HG03521 (cell line): ENCODE measurements at regions not wholly inside any gene's neighbourhood (a gene's known extent, or its start where the extent isn't known, plus 50 kb on each side); places are given as distances from the start of the nearest gene placed in this dataset.

Source experiments
- ATAC-seq: cut with Tn5 transposase; IDR thresholded peaks from one replicate; pipeline ENCODE4 v1.9.1; 2021; ENCODE audit warnings: mild to moderate bottlenecking, moderate library complexity; ENCODE audit not compliant: unreplicated experiment

DNA sequence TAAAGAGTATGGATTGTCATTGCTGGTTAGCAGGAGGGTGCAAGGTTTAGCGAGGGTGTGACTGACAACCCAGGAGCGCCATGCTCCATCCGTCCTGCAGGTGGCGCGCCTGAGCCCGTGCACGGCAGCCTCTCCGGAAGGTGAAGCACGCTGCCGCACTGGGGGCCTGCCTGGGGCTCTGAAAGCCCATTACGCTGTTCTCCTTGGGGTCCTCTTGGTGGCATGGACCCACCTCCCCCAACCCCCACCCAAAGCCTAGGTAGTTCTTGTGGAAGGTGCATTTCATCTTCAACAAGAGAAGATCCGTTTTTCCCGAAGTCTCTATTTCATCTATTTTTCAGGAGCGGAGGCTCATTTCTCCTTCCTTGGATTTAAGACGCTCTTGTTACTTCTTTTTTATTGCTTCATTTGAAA is 197.4 kb upstream of the KCNG1 start:
- ATAC-seq: no peak

DNA sequence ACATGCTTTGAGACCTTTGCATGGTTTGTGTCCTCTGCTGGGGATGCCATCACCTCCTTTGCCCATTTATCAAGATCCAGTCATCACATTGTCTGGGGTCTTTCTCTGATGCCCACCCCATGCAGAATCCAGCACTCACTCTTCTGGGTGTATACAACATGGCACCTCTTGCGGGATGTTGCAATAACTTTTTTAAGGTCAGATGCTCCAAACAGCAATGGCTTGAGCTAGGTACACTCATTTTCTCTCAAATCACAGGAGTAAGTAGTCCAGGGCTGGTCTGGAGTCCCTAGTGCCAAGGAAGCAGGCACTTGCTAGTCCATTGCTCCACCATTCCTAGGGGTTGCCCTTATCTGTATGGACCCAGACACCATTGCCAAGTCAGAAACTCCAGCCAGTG is 196.6 kb upstream of the KCNG1 start:
- ATAC-seq: no peak

DNA sequence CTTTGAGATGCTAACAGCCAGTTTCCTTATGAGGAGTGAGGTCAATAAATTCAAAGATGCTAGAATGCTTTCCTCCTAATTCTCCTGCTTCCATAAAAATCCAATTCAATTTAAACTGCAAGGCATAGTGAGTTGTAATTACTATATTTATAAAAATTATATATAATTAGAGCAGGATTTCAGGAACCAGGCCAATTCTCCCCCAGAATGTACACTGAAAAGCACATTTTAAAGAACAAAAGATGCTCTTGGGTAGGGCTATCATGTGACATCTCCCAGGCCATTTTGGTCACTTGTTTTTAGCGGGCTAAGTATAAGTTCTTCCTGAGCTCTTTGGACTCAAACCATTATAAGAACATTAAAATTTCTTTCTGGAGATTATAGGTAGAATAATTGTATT is 195.7 kb upstream of the KCNG1 start:
- ATAC-seq: no peak

DNA sequence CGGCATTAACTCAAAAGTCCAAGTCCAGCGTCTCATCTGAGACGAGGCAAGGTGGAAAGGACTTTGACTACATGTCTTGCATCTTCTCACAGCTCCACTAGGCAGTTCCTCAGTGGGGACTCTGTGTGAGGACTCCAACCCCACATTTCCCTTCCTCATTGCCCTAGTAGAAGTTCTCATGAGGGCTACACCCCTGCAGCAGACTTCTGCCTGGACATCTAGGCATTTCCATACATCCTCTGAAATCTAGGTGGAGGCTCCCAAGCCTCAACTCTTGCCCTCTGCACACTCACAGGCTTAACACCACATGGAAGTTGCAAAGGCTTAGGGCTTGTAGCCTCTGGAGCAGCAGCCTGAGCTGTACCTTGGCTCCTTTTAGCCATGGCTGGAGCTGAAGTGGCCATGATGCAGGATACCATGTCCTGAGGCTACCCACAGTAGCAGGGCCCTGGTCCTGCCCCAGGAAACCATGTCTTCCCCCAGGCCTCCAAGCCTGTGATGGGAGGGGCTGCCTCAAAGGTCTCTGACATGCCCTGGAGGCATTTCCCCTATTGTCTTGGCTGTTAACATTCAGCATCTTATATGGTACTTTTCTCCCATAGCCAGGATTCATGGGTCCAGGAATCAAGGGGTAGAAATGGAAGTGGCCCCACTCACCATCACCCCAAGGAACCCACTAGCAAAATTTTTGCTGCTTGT is 194.6 kb upstream of the KCNG1 start:
- ATAC-seq: no peak

DNA sequence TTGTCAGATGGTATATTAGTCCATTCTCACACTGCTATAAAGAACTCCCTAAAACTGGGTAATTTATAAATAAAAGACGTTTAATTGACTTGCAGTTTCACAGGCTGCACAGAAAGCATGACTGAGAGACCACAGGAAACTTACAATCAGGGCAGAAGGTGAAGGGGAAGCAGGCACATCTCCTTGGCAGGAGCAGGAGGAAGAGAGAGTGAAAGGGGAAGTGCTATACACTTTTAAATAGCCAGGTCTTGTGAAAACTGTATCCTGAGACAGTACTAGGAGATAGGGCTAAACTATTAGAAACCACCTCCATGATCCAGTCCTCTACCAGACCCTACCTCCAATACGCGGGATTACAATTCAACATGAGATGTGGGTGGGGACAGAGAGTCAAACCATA is 193.9 kb upstream of the KCNG1 start:
- ATAC-seq: no peak

DNA sequence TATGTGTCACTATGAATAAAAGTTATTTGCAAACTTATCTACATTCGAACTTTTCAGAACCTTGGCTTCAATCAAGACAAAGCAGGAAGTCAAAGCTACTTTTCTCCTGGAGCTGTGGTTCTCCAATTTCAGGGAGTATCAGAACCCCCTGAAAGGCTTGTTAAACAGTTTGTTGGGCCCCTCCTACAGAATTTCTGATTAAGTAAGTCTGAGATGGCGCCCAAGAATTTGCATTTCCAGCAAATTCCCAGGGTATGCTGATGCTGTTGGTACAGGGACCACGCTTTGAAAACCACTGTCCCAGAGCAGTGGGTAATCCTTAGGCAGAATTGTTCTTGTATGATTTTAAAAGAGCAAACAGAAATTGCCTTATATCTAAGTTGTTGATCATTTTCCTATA is 189.9 kb upstream of the KCNG1 start:
- ATAC-seq: no peak

DNA sequence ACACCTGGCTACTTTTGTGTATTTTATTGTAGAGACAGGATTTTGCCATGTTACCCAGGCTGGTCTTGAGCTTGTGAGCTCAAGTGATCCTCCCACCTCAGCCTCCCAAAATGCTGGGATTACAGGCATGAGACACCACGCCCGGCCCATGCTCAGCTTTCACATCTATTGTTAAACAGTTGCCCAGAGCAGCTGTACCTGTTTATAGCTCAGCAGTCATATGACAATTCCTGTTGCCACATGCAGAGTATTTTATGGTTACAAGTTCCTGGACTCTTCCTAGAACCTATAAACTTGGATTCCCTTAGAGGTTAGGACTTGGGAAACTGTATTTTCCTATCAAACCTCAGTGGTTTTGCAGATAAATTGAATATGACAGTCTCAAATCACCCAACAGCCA is 188.3 kb upstream of the KCNG1 start:
- ATAC-seq: no peak

DNA sequence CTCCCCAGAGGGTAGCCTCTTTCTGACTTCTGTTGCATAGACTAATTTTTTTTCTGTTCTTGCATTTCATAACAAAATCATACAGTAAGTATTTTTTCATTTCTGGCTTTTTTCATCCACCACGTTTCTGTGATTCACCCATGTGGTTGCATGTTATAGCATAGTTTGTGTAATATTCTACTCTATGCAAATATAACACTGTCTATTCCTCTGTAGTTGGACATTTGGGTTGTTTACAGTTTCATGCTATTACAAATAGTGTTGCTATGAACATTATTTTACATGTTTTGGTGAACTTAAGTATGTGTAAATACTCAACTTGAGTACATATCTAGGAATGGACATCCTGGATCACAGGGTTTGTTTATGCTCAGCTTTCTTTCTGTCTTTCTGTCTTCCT is 187.2 kb upstream of the KCNG1 start:
- no peak for ATAC-seq

DNA sequence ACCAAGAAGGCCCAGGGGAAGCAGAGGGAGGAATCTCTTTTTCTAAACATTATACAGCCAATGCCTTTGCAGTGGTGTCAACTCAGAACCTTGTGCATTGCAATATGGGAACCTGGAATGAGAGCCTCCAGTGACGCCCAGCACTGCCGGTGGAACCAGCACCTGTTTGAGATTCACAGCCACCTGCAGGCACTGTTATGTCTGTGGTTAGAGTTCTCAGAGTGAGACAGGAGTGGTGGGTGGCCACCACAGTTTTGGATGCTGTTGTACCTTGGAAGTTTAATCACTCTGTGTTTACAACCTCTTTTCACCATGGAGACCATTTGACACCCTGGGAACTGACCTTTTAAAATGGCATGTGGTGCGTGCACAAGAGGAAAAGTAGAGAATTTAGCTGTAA is 185.3 kb upstream of the KCNG1 start:
- ATAC-seq: no peak

DNA sequence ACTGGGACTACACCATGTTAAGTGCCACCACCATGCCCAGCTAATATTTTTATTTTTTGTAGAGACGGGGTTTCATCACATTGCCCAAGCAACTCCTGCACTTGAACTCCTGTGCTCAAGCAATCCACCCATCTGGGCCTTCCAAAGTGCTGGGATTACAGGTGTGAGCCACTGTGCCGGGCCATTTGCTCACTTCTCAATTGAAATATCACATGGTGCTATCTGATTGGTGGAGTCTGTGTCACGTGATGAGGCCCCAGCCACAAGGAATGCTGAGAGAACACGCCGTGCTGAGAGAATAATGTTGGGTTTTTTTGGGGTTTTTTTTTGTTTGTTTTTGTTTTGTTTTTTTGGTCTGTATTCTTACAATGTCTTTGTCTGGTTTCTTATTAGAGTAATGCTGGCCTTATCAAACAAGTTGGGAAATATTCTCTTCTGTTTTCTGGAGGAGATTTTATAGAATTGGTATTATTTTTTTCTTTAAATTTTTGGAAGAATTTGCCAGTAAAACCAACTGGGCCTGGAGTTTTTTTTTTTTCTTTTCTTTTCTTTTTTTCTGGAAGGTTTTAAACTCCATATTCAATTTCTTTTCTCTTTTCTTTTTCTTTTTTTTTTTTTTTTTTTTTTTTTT is 183.2 kb upstream of the KCNG1 start:
- no peak for ATAC-seq

DNA sequence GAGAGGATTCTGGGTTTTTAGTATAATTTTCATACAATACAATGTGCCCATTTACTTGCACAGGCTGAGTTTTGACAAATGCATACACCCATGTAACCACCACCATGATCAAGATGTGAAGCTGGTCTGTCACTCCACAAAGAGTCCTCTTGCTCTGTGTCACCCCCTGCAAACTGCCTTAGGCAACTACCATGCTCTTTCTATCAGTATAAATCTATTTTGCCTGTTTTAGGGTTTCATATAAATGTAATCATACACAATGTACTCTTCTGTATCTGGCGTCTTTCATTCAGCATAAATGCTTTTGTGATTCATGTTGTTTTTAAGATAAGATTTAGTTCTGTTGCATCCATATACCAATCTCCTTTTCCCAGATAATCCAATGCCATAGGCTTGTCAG is 181.9 kb upstream of the KCNG1 start:
- no peak for ATAC-seq

DNA sequence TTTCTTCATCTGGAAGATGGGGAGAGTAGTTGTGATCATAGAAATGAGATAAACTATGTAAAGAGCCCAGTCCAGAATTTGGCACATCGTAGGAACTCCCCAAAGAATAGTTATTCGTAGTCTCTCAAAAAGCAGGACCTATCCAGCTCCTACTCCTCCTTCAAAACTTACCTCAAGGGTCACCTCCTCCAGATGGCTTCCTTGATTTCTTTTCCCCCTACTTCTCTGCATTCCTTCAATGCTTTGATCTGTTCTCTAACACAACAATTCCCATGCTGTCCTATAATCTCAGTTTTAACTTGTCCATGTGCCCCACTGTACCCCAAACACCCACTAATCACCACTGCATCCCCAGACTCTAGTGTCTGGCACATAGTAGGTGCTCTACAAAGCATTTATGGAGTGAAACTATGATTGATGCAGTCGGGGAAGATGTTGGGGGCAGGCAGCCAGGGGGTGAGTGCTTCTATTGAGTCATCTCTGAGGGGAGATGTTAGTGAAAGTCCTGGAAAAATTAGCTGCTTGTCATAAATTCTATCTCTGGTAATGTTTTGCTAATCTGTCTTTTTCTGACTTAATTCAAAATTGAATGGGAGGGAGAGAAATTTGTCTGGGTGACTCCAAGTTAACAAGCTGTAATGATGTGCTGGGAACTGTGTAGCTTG is 181.3 kb upstream of the KCNG1 start:
- ATAC-seq: no peak

DNA sequence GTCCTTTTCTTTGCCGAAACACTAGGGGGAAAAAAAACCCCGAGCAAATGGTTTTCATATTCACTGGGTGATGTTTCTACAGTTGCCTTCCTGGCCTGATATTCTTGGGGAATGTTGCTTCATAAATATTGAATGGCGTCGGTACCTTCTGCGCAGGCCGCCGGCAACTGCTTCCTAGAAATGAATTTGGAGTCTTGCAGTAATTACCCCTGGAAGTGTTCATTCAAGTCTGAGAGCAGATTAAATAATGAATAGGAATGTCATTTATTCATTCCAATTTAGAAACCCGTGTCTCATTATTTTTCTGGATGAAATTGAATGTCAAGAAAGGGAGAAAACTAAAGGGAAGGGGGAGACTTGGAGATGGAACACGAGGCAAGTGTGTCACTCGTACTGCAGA is 179.4 kb upstream of the KCNG1 start:
- ATAC-seq: no peak

DNA sequence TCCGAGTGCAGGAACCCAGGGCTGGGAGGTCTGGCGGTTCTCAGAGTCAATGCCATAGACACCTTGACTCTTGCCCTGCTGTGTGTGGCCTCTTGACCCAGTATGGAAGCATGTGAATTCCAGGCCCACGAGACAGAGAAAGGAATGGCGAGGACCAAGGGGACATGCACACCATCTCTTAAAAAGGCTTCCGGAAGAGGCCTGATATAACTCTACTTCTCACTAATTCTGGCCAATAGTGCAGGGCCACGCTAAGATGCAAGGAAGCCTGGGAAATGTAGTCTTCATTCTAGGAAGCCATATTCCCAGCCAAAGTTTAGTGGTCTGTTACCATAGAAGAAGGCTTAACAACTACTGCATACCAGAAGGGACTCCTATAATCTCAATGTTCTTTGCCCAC is 177.0 kb upstream of the KCNG1 start:
- no peak for ATAC-seq

DNA sequence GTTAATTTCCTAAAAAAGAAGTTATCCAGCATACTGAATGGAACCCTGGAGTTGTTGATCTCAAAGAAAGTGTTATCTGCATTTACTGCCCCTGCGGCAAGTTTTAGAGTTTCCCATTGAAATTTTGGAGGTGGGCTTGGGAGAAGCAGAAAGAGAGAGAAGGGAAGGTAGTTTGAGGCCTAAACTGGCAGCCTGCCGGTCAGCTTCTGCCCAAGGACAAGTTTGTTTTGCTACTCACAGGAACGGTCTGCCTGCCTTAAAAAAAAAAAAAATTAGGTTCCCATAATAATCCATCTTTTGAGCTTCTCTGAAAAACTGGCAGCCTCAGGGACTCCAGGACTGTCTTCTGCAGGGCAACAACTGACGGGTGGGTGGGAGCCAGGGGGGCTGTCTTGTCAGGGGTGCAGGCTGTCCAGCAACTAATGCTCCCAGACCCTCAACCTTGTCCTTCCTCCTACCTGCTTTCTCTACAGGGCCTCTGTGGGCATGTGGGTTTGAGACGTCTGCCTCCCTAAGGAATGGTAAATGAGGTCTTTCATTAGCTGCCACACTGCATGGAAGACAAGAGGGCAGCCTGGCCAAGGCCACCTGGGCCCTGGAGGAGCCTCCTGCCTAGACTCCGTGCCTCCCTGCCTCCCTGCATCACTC is 176.1 kb upstream of the KCNG1 start:
- no peak for ATAC-seq

DNA sequence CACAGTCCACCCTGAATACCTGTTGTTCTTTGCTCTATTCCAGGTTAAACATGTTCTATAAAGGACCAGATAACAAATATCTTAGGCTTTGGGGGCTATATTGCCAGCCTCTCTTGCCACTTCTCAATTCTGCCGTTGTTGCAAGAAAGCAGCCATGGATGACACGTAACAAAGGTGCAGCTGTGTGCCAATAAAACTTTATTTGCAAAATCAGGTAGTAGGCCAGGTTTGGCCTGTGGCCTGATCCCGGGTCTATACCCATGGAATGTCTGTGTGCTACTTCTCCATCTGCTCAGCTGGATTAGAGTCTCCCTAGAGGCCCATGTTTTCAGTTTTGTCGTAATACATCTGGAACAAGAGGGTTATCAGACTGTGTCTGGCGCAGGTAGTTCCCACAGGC is 175.3 kb upstream of the KCNG1 start:
- ATAC-seq: no peak

DNA sequence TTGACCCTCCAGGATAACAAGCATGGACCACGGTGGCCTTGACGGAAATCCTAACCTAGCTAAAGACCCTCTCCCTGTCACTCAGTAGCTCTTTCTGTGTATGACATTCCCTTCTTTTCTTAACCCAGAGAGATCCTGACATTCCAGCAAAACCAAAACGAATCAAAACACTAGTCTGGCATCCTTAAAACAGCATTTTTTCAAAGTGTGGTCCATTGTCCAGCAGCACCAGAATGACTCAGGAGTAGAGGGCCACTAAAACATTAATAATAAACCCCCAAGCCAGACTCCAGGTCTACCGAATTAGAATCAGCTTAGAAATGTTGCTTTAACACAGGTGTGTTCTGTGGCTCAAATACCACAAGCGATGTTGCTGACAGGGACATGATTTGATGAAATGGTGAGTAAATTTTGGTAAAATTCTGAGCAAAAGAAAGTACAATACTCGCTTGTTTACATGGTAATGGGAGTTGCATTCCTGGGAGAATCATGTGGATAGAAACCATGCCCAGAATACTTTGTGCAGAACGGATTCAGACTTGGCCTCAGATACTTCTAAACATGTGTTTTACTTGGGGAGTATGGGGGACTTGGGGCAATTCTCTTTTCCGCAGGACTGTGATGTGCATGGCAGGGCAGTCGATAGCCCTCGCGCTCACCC is 174.2 kb upstream of the KCNG1 start:
- no peak for ATAC-seq

DNA sequence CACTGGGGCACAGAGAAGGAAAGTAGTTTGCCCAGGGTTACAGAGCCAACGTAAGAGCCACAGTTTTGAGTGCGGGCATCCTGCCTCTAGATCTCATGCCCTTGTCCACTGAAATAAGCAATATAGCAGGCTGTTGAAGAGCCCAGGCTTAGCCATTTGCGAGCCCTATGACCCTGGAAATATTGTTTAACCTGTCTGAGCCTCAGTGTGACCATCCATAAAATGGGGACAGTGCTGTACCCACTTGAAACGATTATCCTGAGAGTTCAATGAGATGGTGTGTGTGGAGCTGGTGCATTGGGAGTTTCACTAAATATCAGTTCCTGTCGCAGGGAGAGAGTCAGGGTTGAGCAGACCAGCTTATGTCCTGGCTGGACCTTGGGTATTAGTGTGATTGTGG is 173.1 kb upstream of the KCNG1 start:
- no peak for ATAC-seq

DNA sequence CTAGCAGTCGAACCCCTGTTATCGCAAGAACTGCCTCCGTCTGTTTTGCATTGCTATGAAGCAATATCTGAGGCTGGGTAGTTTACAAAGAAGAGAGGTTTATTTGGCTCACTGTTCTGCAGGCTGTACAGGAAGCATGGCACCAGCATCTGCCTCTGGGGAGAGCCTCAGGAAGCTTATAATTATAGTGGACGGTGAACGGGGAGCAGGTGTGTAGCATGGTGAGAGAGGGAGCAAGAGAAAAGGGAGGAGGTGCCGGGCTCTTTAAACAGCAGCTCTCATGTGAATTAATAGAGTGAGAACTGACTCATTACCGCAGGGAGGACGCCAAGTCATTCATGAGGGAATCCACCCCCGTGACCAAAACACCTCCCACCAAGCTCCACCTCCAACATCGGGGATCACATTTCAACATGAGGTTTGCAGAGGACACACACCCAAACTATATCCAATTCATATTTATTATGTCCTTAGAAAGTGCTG is 172.6 kb upstream of the KCNG1 start:
- no peak for ATAC-seq

DNA sequence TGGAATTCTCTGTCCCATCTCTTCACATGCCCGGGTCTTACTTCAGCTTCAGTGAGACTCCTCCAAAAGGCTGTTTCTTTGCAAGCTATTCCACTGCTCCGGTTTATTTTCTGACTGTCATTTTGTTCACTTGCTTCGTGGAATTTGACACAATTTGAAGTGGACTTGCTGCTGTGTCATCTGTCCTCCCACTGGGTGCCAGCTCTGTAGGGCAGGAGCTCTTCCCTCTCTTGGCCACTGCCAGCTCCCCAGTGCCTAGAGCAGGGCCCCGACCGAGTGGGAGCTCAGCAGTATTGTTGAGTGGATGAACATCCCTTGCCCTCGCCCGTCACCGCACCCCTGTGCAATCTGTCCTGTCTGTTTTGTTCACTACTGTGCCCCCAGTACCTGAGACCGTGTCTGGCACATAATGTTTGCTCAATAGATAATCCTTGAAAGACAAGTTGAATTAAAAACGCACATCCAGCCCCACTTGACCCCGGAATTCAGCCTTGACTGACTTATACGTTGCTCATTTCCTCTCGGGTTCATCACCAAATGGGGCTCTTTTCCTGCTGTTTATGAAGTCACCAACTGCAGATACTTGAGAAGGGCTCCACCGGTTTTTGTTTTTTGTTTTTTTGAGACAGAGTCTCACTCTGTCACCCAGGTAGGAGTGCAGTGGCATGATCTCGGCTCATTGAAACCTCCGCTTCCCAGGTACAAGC is 170.3 kb upstream of the KCNG1 start:
- ATAC-seq: no peak

DNA sequence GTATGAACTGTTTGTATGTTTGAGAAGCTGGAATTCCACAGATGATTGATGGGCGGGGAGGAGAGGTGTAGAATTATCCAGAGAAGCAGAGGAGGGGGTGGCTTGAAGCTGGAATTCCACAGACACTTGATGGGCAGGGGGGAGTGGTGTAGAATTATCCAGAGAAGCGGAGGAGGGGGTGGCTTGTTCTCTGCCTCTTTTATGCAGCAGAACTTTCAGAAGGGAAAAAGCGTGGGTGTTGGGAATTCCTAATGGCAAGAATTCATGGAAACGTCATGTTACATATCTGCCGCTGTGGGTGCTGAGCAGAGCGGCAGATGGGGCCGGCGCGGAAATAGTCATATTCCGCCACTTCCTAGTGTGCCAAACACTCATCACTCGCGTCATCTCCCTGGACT is 167.9 kb upstream of the KCNG1 start:
- no peak for ATAC-seq
